ENCODE measurements at regions not wholly inside any gene's neighbourhood (a gene's known extent, or its start where the extent isn't known, plus 50 kb on each side); places are given as distances from the start of the nearest gene placed in this dataset.

DNA sequence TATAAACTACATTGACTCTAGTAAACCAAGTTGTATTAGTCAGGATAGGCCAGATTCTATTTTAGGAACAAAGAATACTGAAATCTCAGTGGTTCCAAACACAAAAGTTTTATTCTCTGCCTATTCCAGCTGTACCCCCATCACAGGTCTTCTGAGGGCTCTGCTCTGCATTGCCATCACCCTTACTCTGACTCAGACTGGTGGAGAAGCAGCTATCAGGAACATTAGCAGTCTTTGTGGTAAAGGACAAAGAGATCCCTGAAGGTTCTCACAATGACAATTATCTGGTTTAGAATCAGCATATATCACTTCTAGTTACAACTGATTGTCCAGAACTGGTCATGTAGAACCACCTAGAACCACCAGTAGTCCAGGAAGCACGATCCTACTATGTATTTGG is 251.1 kb downstream of the GLUD2 start:
- CTCF ChIA-PET = no interaction called here
- no peaks in the 10 kb centered on the region for H3K27me3 ChIP-seq (ENCODE audit: control insufficient read depth, insufficient read depth, low read length)
- no TSS peak for BruUV-seq (replicated peaks)
- no peaks in the 10 kb centered on the region for H3K36me3 ChIP-seq (ENCODE audit: control insufficient read depth, insufficient read depth, low read length)
- in situ Hi-C loops (cut with HindIII; ENCODE audit: low pct_unique_long_range_greater_than_20kb, low sequenced_read_pairs) (no loop called here), intact Hi-C loops (cut with micrococcal nuclease; ENCODE audit: unreplicated experiment) (no loop called here)
- DNase-seq (ENCODE audit: low read depth, low spot score) (no peak), ATAC-seq (no peak)
- POLR2A ChIA-PET = no interaction called here
- H3K27ac ChIP-seq (ENCODE audit: low read length) = no peak overlapping the region
- H3K4me1 ChIP-seq (ENCODE audit: control insufficient read depth, insufficient read depth, low read length) = no peaks in the 10 kb centered on the region
- H3K4me3 ChIP-seq (ENCODE audit: low read depth in 2 of 2, low read length in 2 of 2) = no peak overlapping the region
- TF ChIP-seq, protein P1, sequence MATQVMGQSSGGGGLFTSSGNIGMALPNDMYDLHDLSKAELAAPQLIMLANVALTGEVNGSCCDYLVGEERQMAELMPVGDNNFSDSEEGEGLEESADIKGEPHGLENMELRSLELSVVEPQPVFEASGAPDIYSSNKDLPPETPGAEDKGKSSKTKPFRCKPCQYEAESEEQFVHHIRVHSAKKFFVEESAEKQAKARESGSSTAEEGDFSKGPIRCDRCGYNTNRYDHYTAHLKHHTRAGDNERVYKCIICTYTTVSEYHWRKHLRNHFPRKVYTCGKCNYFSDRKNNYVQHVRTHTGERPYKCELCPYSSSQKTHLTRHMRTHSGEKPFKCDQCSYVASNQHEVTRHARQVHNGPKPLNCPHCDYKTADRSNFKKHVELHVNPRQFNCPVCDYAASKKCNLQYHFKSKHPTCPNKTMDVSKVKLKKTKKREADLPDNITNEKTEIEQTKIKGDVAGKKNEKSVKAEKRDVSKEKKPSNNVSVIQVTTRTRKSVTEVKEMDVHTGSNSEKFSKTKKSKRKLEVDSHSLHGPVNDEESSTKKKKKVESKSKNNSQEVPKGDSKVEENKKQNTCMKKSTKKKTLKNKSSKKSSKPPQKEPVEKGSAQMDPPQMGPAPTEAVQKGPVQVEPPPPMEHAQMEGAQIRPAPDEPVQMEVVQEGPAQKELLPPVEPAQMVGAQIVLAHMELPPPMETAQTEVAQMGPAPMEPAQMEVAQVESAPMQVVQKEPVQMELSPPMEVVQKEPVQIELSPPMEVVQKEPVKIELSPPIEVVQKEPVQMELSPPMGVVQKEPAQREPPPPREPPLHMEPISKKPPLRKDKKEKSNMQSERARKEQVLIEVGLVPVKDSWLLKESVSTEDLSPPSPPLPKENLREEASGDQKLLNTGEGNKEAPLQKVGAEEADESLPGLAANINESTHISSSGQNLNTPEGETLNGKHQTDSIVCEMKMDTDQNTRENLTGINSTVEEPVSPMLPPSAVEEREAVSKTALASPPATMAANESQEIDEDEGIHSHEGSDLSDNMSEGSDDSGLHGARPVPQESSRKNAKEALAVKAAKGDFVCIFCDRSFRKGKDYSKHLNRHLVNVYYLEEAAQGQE (IDR thresholded peaks at IDR 0.05; ENCODE audit: insufficient read depth in 1 of 2, low read depth in 2 of 2, low read length in 1 of 2) = no peak
- TF ChIP-seq TCF7L2 (IDR thresholded peaks at IDR 0.05; ENCODE audit: low read depth, low read length) (no peak), SIN3A (IDR thresholded peaks at IDR 0.05; ENCODE audit: borderline replicate concordance, insufficient read depth, low read depth, low read length) (no peak)
- TF ChIP-seq, protein P2, sequence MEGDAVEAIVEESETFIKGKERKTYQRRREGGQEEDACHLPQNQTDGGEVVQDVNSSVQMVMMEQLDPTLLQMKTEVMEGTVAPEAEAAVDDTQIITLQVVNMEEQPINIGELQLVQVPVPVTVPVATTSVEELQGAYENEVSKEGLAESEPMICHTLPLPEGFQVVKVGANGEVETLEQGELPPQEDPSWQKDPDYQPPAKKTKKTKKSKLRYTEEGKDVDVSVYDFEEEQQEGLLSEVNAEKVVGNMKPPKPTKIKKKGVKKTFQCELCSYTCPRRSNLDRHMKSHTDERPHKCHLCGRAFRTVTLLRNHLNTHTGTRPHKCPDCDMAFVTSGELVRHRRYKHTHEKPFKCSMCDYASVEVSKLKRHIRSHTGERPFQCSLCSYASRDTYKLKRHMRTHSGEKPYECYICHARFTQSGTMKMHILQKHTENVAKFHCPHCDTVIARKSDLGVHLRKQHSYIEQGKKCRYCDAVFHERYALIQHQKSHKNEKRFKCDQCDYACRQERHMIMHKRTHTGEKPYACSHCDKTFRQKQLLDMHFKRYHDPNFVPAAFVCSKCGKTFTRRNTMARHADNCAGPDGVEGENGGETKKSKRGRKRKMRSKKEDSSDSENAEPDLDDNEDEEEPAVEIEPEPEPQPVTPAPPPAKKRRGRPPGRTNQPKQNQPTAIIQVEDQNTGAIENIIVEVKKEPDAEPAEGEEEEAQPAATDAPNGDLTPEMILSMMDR (IDR thresholded peaks at IDR 0.05) = no peak
- no peaks in the 10 kb centered on the region for H3K9me3 ChIP-seq (ENCODE audit: control insufficient read depth, insufficient read depth, low read depth, low read length)

DNA sequence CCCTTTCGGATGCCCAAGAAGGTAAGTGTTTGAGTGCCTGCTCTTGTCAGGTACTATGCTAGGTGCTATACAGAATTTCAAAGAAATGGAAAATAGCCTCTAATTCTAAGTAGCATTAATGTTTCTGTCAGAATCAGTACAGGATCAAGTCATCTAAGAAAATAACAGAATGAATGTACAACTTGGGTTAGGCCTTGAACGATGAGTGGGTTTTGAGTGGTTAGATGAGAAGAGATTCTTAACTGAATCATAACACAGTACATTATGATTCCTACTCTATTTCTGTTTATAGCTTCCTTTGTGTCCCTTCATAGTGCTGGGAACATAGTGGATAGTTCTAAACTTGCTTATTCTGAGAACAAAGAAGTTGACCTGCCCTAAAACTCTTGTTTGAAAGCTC is 253.9 kb downstream of the GLUD2 start:
- ATAC-seq = no peak
- Histone ChIP-seq H3K27me3 (ENCODE audit: control insufficient read depth, insufficient read depth, low read length) (no peaks in the 10 kb centered on the region), H3K36me3 (ENCODE audit: control insufficient read depth, insufficient read depth, low read length) (no peaks in the 10 kb centered on the region), H3K4me1 (ENCODE audit: control insufficient read depth, insufficient read depth, low read length) (no peaks in the 10 kb centered on the region), H3K27ac (ENCODE audit: low read length) (no peak overlapping the region), H3K9me3 (ENCODE audit: control insufficient read depth, insufficient read depth, low read depth, low read length) (no peaks in the 10 kb centered on the region), H3K4me3 (ENCODE audit: low read depth in 2 of 2, low read length in 2 of 2) (no peak overlapping the region)
- no TSS peak for BruUV-seq (replicated peaks)
- TF ChIP-seq TCF7L2 (IDR thresholded peaks at IDR 0.05; ENCODE audit: low read depth, low read length) (no peak), SIN3A (IDR thresholded peaks at IDR 0.05; ENCODE audit: borderline replicate concordance, insufficient read depth, low read depth, low read length) (no peak), POLR2AphosphoS5 (IDR thresholded peaks at IDR 0.05; ENCODE audit: low read depth, low read length) (no peak)
- TF ChIP-seq, protein P1 (IDR thresholded peaks at IDR 0.05; ENCODE audit: insufficient read depth in 1 of 2, low read depth in 2 of 2, low read length in 1 of 2) = no peak
- TF ChIP-seq, protein P2 (IDR thresholded peaks at IDR 0.05) = no peak
- intact Hi-C loops (cut with micrococcal nuclease; ENCODE audit: unreplicated experiment) (no loop called here), in situ Hi-C loops (cut with HindIII; ENCODE audit: low pct_unique_long_range_greater_than_20kb, low sequenced_read_pairs) (no loop called here)
- CTCF ChIA-PET = no interaction called here
- POLR2A ChIA-PET = no interaction called here
- no peak for DNase-seq (ENCODE audit: low read depth, low spot score)

Data from Panc1 (cell line).